ENCODE measurements at regions not wholly inside any gene's neighbourhood (a gene's known extent, or its start where the extent isn't known, plus 50 kb on each side); places are given as distances from the start of the nearest gene placed in this dataset.

GRCh38 chr2:65518751-65519150 lies 86.4 kb upstream of the SPRED2 start:
- no peak overlapping the region for H3K4me2 ChIP-seq
- POLR2A ChIA-PET, result no interaction called here
- no peaks in the 10 kb centered on the region for H4K20me1 ChIP-seq (ENCODE audit: insufficient read depth)
- no peaks in the 10 kb centered on the region for H3K9me3 ChIP-seq
- H3K27me3 ChIP-seq (ENCODE audit: insufficient read depth), result no peaks in the 10 kb centered on the region
- H3K27ac ChIP-seq (ENCODE audit: low read depth in 2 of 2, low read length in 1 of 2), result no peak overlapping the region
- no peaks in the 10 kb centered on the region for H3K4me1 ChIP-seq (ENCODE audit: control insufficient read depth in 1 of 2, insufficient read depth in 2 of 2, low read depth in 1 of 2, low read length in 1 of 2)
- peaks cover 0 to 4% of the 10 kb centered on the region in 2 experiments for H3K36me3 ChIP-seq (replicated peaks in 1 of 2; ENCODE audit: control insufficient read depth in 1 of 2, insufficient read depth in 2 of 2, low read length in 1 of 2)
- H3F3A ChIP-seq (replicated peaks; ENCODE audit: insufficient read depth), result peaks cover 11% of the 10 kb centered on the region
- H3K79me2 ChIP-seq (ENCODE audit: insufficient read depth), result no peaks in the 10 kb centered on the region
- H3K4me3 ChIP-seq (ENCODE audit: low read depth in 2 of 2, low read length in 1 of 2), result no peak overlapping the region
- H3K9me2 ChIP-seq, result no peaks in the 10 kb centered on the region
- TF ChIP-seq SIN3A (IDR thresholded peaks at IDR 0.05; ENCODE audit: borderline replicate concordance, low read depth, low read length) (no peak), GABPA (IDR thresholded peaks at IDR 0.05; ENCODE audit: low read depth) (no peak), TCF12 (IDR thresholded peaks at IDR 0.05) (no peak), MEF2A (IDR thresholded peaks at IDR 0.05; ENCODE audit: borderline replicate concordance, low read depth) (no peak), YY1 (IDR thresholded peaks at IDR 0.05; ENCODE audit: low read depth) (no peak), FOSL2 (IDR thresholded peaks at IDR 0.05; ENCODE audit: borderline replicate concordance, low read depth) (no peak), FOXM1 (IDR thresholded peaks at IDR 0.05; ENCODE audit: low read depth) (no peak), USF1 (IDR thresholded peaks at IDR 0.05; ENCODE audit: borderline replicate concordance, low read depth) (no peak), USF2 (IDR thresholded peaks at IDR 0.05; ENCODE audit: borderline replicate concordance, low read depth, low read length) (no peak)
- H2AFZ ChIP-seq (ENCODE audit: low read depth), result no peak overlapping the region
- CTCF ChIA-PET, result no interaction called here
- WGBS (ENCODE audit: low lambda C conversion rate), result 86% methylated on average over 1 of the region's 1 CpG
- DNase-seq, result no peak
- H3K9ac ChIP-seq, result no peak overlapping the region

- Histone ChIP-seq H4K20me1 (ENCODE audit: insufficient read depth) (no peaks in the 10 kb centered on the region), H3K9ac (no peak overlapping the region), H3K4me2 (no peak overlapping the region), H3K27ac (ENCODE audit: low read depth in 2 of 2, low read length in 1 of 2) (no peak overlapping the region), H3K36me3 (replicated peaks in 1 of 2; ENCODE audit: control insufficient read depth in 1 of 2, insufficient read depth in 2 of 2, low read length in 1 of 2) (no peaks in the 10 kb centered on the region), H3K4me1 (ENCODE audit: control insufficient read depth in 1 of 2, insufficient read depth in 2 of 2, low read depth in 1 of 2, low read length in 1 of 2) (no peaks in the 10 kb centered on the region), H3K4me3 (ENCODE audit: low read depth in 2 of 2, low read length in 1 of 2) (no peak overlapping the region), H3K27me3 (ENCODE audit: insufficient read depth) (no peaks in the 10 kb centered on the region), H3K79me2 (ENCODE audit: insufficient read depth) (no peaks in the 10 kb centered on the region), H2AFZ (ENCODE audit: low read depth) (no peak overlapping the region), H3K9me2 (no peaks in the 10 kb centered on the region), H3F3A (replicated peaks; ENCODE audit: insufficient read depth) (peaks cover 11% of the 10 kb centered on the region), H3K9me3 (no peaks in the 10 kb centered on the region)
- ChIA-PET POLR2A (no interaction called here), CTCF (no interaction called here)
- TF ChIP-seq NFIC (IDR thresholded peaks at IDR 0.05; ENCODE audit: borderline replicate concordance), result no peak
- no peak for TF ChIP-seq RAD21 (IDR thresholded peaks at IDR 0.05; ENCODE audit: low read length)
- TF ChIP-seq USF2 (IDR thresholded peaks at IDR 0.05; ENCODE audit: borderline replicate concordance, low read depth, low read length), result no peak
- TF ChIP-seq TCF12 (IDR thresholded peaks at IDR 0.05), result no peak
- TF ChIP-seq FOSL2 (IDR thresholded peaks at IDR 0.05; ENCODE audit: borderline replicate concordance, low read depth), result no peak
- TF ChIP-seq MEF2A (IDR thresholded peaks at IDR 0.05; ENCODE audit: borderline replicate concordance, low read depth), result no peak
- no peak for TF ChIP-seq MXI1 (IDR thresholded peaks at IDR 0.05; ENCODE audit: low read depth, low read length)
- no peak for TF ChIP-seq CTCF (IDR thresholded peaks at IDR 0.05)
- no peak for TF ChIP-seq CHD2 (IDR thresholded peaks at IDR 0.05; ENCODE audit: low read length, partially characterized antibody)
- no peak for TF ChIP-seq PBX3 (IDR thresholded peaks at IDR 0.05)
- no peak for TF ChIP-seq ELF1 (IDR thresholded peaks at IDR 0.05)
- no peak for TF ChIP-seq YY1 (IDR thresholded peaks at IDR 0.05; ENCODE audit: low read depth)
- DNase-seq, result no peak
- 77% methylated on average over 4 of the region's 4 CpGs for WGBS (ENCODE audit: low lambda C conversion rate)
Measured at GRCh38 chr2:65514555-65515195, 82.3 kb upstream of the SPRED2 start.
